ENCODE measurements at regions not wholly inside any gene's neighbourhood (a gene's known extent, or its start where the extent isn't known, plus 50 kb on each side); places are given as distances from the start of the nearest gene placed in this dataset.

GRCh38 chr5:19001054-19001453, 986.9 kb downstream of the CDH18 start:
- ATAC-seq: no peak
- no peak for TF ChIP-seq ISL1 (CRISPR knock-in tag; IDR thresholded peaks at IDR 0.05)
- no peak for TF ChIP-seq ESRRG (CRISPR knock-in tag; IDR thresholded peaks at IDR 0.05)
- no peak for TF ChIP-seq TCF4 (CRISPR knock-in tag; IDR thresholded peaks at IDR 0.05; ENCODE audit: borderline replicate concordance)
- no peak for TF ChIP-seq PPARA (CRISPR knock-in tag; IDR thresholded peaks at IDR 0.05; ENCODE audit: borderline replicate concordance)
- TF ChIP-seq SNAI2 (CRISPR knock-in tag; IDR thresholded peaks at IDR 0.05): no peak
- TF ChIP-seq CSDC2 (CRISPR knock-in tag; IDR thresholded peaks at IDR 0.05): no peak
- TF ChIP-seq RARB (CRISPR knock-in tag; IDR thresholded peaks at IDR 0.05): no peak
- TF ChIP-seq TOX (CRISPR knock-in tag; IDR thresholded peaks at IDR 0.05; ENCODE audit: borderline replicate concordance): no peak
- TF ChIP-seq ZFP3 (CRISPR knock-in tag; IDR thresholded peaks at IDR 0.05): no peak
- no peak for TF ChIP-seq ZNF8 (CRISPR knock-in tag; IDR thresholded peaks at IDR 0.05)
- no peak for TF ChIP-seq ZNF565 (CRISPR knock-in tag; conservative IDR thresholded peaks at IDR 0.05; ENCODE audit: low read depth)
- no peak for TF ChIP-seq TSHZ2 (CRISPR knock-in tag; IDR thresholded peaks at IDR 0.05)
- no peak for TF ChIP-seq ARNTL (CRISPR knock-in tag; IDR thresholded peaks at IDR 0.05; ENCODE audit: borderline replicate concordance, low read depth)
- no peak for TF ChIP-seq CSRNP3 (CRISPR knock-in tag; IDR thresholded peaks at IDR 0.05)
- no peak for TF ChIP-seq POU6F1 (CRISPR knock-in tag; IDR thresholded peaks at IDR 0.05; ENCODE audit: borderline replicate concordance, low read depth)
- no peak for TF ChIP-seq ZFP30 (CRISPR knock-in tag; IDR thresholded peaks at IDR 0.05)
- no peak for TF ChIP-seq PATZ1 (CRISPR knock-in tag; IDR thresholded peaks at IDR 0.05; ENCODE audit: borderline replicate concordance)
- no peak for TF ChIP-seq CREB5 (CRISPR knock-in tag; IDR thresholded peaks at IDR 0.05; ENCODE audit: low read depth)
- TF ChIP-seq ZC3H10 (CRISPR knock-in tag; IDR thresholded peaks at IDR 0.05): no peak

- TF ChIP-seq PPARA (CRISPR knock-in tag; IDR thresholded peaks at IDR 0.05; ENCODE audit: borderline replicate concordance) (no peak), RARB (CRISPR knock-in tag; IDR thresholded peaks at IDR 0.05) (no peak), ZFP30 (CRISPR knock-in tag; IDR thresholded peaks at IDR 0.05) (no peak), BACH2 (CRISPR knock-in tag; IDR thresholded peaks at IDR 0.05; ENCODE audit: borderline replicate concordance) (no peak), ZC3H10 (CRISPR knock-in tag; IDR thresholded peaks at IDR 0.05) (no peak), CSDC2 (CRISPR knock-in tag; IDR thresholded peaks at IDR 0.05) (no peak), ARNTL (CRISPR knock-in tag; IDR thresholded peaks at IDR 0.05; ENCODE audit: borderline replicate concordance, low read depth) (no peak), ESRRG (CRISPR knock-in tag; IDR thresholded peaks at IDR 0.05) (no peak), SNAI2 (CRISPR knock-in tag; IDR thresholded peaks at IDR 0.05) (no peak), CREB5 (CRISPR knock-in tag; IDR thresholded peaks at IDR 0.05; ENCODE audit: low read depth) (no peak), GLIS3 (CRISPR knock-in tag; IDR thresholded peaks at IDR 0.05) (no peak), POU6F1 (CRISPR knock-in tag; IDR thresholded peaks at IDR 0.05; ENCODE audit: borderline replicate concordance, low read depth) (no peak), TCF4 (CRISPR knock-in tag; IDR thresholded peaks at IDR 0.05; ENCODE audit: borderline replicate concordance) (no peak), TSHZ2 (CRISPR knock-in tag; IDR thresholded peaks at IDR 0.05) (no peak), ZNF8 (CRISPR knock-in tag; IDR thresholded peaks at IDR 0.05) (no peak), ZFP3 (CRISPR knock-in tag; IDR thresholded peaks at IDR 0.05) (no peak), TOX (CRISPR knock-in tag; IDR thresholded peaks at IDR 0.05; ENCODE audit: borderline replicate concordance) (no peak), ISL1 (CRISPR knock-in tag; IDR thresholded peaks at IDR 0.05) (no peak)
- no peak for ATAC-seq
Measured at GRCh38 chr5:19001539-19001938, 986.5 kb downstream of the CDH18 start.
